ENCODE measurements at regions not wholly inside any gene's neighbourhood (a gene's known extent, or its start where the extent isn't known, plus 50 kb on each side); places are given as distances from the start of the nearest gene placed in this dataset.

- TF ChIP-seq POLR2A (IDR thresholded peaks at IDR 0.05; ENCODE audit: low read depth, low read length) (no peak), POU2F2 (IDR thresholded peaks at IDR 0.05; ENCODE audit: low read depth, low read length) (no peak), POLR2AphosphoS5 (IDR thresholded peaks at IDR 0.05; ENCODE audit: low read depth, low read length) (no peak), SPI1 (IDR thresholded peaks at IDR 0.05; ENCODE audit: low read depth, low read length) (no peak), PAX5 (IDR thresholded peaks at IDR 0.05; ENCODE audit: insufficient read depth, low read length, severe bottlenecking) (no peak)
Measured at GRCh38 chr3:901953-902778, 190.7 kb upstream of the CNTN6 start.
